ENCODE measurements at regions not wholly inside any gene's neighbourhood (a gene's known extent, or its start where the extent isn't known, plus 50 kb on each side); places are given as distances from the start of the nearest gene placed in this dataset.

DNA sequence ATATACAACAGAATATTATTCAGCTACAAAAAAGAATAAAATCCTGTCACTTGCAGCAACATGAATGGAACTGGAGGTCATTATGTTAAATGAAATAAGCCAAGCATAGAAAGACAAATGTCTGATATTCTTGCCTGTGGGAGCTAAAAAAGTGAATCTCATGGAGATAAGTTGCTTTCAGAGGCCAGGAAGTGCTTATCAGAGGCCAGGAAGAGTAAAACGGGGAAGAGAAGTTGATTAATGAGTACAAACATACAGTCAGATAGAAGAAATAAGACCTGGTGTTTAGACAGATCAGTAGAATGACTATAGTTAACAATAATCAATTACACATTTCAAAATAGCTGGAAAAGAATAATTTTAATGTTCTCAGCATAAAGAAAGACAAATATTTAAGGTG, 54.4 kb upstream of the CPHXL start:
- H3K27ac Mint-ChIP-seq = no peak overlapping the region
- H3K27me3 Mint-ChIP-seq = peaks cover 79% of the 10 kb centered on the region
- no peaks in the 10 kb centered on the region for H3K4me1 Mint-ChIP-seq
- H3K9me3 Mint-ChIP-seq = no peaks in the 10 kb centered on the region
- DNase-seq (no peak), ATAC-seq (no peak)
- H3K4me3 Mint-ChIP-seq = no peak overlapping the region

DNA sequence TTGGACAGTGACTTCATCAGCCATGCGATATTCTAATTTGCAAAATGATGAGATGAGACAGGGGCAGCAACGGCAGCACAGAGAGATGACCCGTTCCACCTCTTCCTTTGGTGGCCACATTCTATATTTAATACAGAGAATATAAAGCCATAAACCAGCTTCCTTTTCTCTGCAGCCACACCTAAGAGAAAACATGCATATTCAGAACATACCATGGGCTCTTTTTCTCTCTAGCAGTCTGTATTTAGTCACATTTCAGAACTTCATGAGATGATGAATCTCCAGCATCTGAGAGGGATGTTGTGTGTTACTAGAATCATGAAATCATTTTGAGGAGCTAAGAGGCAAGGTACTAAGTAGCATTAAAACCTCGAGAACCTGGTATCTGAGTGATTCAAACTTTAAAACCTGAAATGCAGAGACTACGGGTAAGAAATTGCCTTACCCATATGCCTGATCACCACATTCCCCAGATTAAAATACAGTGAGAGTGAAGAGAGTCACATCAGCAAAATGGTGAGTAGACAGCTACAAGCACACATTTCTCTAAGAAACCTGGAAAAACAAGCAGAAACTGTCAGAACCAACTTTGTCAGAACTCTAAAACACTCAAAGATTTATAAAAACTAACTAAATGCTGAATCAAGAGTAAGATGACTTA, 55.5 kb upstream of the CPHXL start:
- DNase-seq (no peak), ATAC-seq (no peak)
- H3K27ac Mint-ChIP-seq = no peak overlapping the region
- no peaks in the 10 kb centered on the region for H3K4me1 Mint-ChIP-seq
- peaks cover 72% of the 10 kb centered on the region for H3K27me3 Mint-ChIP-seq
- H3K4me3 Mint-ChIP-seq = no peak overlapping the region
- H3K9me3 Mint-ChIP-seq = no peaks in the 10 kb centered on the region

DNA sequence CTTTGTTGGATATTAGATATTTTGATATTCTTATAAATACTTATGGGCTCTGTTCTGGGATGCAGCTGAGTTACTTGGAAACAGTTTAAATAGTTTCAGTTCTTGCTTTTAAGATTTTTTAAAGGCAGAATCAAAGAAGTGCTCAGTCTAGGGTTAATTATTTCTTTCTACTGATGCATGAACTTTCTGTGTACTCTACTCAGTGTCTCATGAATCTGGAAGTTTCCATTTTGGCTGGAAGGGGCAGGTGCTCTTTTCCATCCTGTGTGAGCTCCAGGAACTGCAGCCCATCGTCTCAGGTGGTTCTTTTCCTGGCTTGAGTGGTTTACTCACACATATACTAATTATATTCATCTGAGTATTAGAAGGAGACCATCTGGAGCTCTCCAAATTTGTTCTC, 61.1 kb upstream of the CPHXL start:
- peaks cover 28% of the 10 kb centered on the region for H3K27me3 Mint-ChIP-seq
- H3K27ac Mint-ChIP-seq = no peak overlapping the region
- H3K4me3 Mint-ChIP-seq = no peak overlapping the region
- H3K9me3 Mint-ChIP-seq = no peaks in the 10 kb centered on the region
- no peak for ATAC-seq
- DNase-seq = no peak
- no peaks in the 10 kb centered on the region for H3K4me1 Mint-ChIP-seq

DNA sequence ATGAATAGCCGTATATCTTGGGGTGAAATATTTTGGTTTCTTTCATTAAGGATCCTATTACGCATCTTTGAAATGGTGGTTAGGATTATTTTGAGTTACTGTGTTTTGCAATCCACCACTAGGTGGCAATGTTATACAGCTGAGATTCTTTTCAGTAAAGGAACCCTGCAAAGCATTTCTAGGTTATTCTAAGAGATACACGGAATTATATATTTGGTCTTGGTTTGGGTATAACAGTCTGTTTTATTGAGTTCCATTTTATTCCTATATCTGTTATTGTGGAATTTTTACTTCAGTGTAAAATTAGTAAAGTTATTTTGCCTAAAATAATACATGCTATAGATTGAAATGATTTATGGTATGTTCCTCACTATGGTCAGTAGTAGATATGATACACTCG, 62.9 kb upstream of the CPHXL start:
- Mint-ChIP-seq H3K9me3 (no peaks in the 10 kb centered on the region), H3K27me3 (peaks cover 14% of the 10 kb centered on the region), H3K27ac (no peak overlapping the region), H3K4me1 (no peaks in the 10 kb centered on the region), H3K4me3 (no peak overlapping the region)
- peak; percentile 60 for ATAC-seq
- DNase-seq = peak in 1 of 2 donors; percentile 8

DNA sequence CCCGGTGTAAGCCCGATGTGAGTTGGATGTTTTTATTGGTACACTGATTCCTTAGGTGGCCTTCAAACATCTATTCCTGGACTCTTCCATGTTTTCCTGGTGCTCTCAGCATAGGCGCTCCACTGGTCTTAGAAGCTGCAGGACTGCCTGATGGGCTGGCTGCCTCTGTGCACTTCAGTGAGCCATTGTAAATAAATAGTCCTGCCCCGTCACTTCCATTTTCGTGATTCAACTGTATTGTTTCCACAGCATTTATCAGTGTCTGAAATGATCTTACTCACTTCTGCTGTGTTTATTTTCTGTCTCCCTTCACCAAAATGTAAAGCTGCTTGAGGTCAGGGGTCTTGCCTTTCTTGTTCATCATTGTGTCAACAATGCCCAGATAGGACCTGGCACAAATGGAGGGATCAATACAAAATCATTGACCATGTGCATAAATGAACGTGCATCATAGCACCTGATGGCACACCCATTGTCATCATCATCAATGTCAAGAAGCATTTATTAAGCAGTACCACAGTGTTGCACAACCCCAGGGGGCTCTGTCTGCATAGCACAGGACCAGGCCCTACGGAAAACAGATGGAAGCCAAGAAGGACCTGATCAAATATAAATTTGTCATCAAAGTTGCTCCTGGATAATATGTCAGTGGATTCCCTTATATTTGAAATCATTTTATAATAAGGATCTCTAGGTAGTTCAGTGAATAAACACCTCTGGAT, 66.6 kb upstream of the CPHXL start:
- H3K27me3 Mint-ChIP-seq = peaks cover 23% of the 10 kb centered on the region
- ATAC-seq (no peak), DNase-seq (no peak)
- H3K27ac Mint-ChIP-seq = no peak overlapping the region
- no peak overlapping the region for H3K4me3 Mint-ChIP-seq
- H3K4me1 Mint-ChIP-seq = no peaks in the 10 kb centered on the region
- no peaks in the 10 kb centered on the region for H3K9me3 Mint-ChIP-seq

DNA sequence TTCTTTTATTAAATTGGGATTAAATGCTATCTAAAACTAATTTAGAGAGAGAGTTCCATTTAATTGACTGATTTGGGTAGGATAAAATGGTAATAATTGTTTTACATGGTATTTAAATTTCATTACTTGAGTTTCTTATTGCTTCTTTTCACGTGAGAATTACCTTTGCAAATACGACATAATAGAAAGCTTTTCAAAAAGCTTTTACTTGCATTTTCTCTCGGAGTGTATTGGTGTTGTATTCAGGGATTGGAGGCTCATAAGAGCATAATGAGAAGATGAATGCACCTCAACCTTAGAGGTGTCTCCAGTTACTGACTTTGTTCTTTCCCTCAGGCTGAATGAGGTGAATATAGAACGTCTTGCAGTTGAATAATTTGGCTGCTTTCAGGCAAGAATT, 67.4 kb upstream of the CPHXL start:
- no peak overlapping the region for H3K27ac Mint-ChIP-seq
- no peaks in the 10 kb centered on the region for H3K4me1 Mint-ChIP-seq
- ATAC-seq = no peak
- no peak for DNase-seq
- peaks cover 28% of the 10 kb centered on the region for H3K27me3 Mint-ChIP-seq
- no peaks in the 10 kb centered on the region for H3K9me3 Mint-ChIP-seq
- no peak overlapping the region for H3K4me3 Mint-ChIP-seq

DNA sequence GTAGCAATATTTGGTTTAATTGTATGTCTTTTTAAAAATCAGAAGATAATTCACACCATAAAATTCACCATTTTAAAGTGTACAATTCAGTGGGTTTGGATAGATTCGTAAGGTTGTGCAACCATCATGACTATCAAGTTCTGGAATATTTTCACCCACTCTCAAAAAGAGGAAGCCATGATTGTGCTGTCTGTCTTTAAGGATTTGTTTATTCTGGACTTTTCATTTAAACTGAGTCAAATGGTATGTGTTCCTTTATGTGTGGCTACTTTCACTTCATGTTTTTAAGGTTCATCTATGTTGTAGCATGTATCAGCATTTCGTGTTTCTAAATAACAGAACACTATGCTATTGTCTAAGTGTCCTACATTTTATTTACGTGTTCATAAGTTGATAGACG, 68.1 kb upstream of the CPHXL start:
- no peaks in the 10 kb centered on the region for H3K9me3 Mint-ChIP-seq
- H3K27me3 Mint-ChIP-seq = peaks cover 35% of the 10 kb centered on the region
- ATAC-seq = no peak
- H3K4me3 Mint-ChIP-seq = no peak overlapping the region
- no peaks in the 10 kb centered on the region for H3K4me1 Mint-ChIP-seq
- DNase-seq = no peak
- no peak overlapping the region for H3K27ac Mint-ChIP-seq

DNA sequence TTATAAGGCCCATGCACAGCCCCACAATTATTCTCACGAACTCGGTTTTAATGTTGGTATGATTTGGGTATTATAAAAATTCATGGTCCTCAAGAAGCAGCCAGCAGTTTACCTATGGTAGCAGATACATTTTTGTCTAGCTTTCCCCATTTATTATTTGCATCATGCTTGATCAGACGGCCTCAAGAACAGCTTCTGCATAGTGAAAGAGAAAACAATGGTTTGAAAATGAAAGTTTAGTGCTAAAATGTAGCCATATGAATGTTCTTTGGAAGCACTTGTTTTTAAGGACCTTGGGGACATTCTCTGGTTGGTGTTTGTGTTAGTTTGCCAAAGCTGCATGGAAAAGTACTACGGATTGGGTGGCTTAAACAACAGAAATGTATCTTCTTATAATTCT, 72.4 kb upstream of the CPHXL start:
- no peak for DNase-seq
- Mint-ChIP-seq H3K9me3 (no peaks in the 10 kb centered on the region), H3K27ac (no peak overlapping the region), H3K4me1 (no peaks in the 10 kb centered on the region), H3K4me3 (no peak overlapping the region), H3K27me3 (peaks cover 42% of the 10 kb centered on the region)
- ATAC-seq = no peak

DNA sequence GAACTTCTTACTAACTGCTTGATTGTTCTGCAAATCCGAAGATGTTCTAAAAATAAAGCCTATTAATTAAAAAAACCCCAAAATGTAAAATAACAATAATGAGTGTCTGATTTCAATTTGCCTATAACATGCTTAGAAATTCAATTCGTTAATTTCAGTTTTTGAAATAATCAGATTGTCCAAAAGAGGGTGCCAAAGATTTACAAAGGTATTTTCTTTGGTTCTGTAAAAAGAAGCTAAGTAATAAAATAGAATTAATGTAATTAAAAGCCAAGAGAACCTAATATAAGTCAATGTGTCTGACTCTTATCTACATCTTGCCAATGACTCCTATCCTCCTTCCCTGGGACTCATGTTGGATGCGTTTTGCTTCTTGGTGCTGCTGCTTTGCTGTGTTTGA, 75.0 kb upstream of the CPHXL start:
- Mint-ChIP-seq H3K27ac (no peak overlapping the region), H3K4me1 (no peaks in the 10 kb centered on the region), H3K9me3 (no peaks in the 10 kb centered on the region), H3K27me3 (peaks cover 35% of the 10 kb centered on the region), H3K4me3 (no peak overlapping the region)
- ATAC-seq = no peak
- DNase-seq = no peak

DNA sequence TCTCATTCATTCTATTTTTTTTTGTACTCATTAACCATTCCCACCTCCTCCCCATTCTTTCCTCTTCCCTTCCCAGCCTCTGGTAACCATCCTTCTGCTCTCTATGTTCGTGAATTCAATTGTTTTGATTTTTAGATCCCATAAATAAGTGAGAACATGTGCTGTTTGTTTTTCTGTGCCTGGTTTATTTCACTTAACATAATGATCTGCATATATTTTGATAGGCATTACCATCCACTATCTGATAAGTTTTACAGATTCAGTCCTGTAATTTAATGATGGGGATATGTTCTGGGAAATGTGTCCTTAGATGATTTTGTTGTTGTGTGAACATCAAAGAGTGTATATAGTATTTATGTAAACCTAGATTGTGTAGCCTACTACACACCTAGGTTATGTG, 77.5 kb upstream of the CPHXL start:
- Mint-ChIP-seq H3K27ac (no peak overlapping the region), H3K27me3 (peaks cover 20% of the 10 kb centered on the region), H3K4me3 (no peak overlapping the region), H3K9me3 (no peaks in the 10 kb centered on the region), H3K4me1 (no peaks in the 10 kb centered on the region)
- ATAC-seq = no peak
- no peak for DNase-seq

DNA sequence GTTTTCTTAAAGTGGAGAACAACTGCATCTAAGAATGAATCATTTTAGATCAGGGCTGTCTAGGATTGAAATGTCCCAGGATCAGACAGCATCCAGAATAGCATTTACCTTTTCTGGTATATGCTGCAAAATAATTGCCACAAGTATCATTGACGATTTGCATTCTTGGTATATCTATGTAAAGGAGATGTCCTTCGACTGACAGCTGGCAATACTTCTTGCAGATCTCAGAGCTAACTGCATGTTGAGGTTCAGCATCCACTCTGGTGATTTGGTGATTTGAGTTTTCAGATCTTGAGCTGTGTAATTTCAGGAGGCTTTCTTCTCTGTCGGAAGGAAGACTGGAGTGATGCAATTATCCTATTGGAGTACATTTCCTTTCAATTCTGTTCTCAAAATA, 78.1 kb upstream of the CPHXL start:
- no peaks in the 10 kb centered on the region for H3K9me3 Mint-ChIP-seq

DNA sequence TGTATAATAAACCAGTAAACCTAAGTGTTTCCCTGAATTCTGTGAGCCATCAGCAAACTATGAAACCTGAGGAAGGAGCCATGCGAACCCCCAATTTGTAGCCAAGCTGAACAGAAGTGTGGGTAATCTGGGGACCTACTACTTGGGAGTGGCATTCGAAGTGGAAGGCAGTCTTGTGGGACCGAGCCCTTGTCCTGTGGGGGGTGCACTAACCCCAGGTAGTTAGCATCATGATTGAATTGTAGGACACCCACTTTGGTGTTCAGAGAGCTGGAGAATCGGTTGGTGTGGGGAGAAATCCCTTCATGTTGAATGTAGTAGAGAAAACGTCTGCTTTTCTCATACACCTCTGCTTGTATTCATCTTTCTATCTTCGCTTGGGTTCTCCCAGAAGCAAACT, 79.7 kb upstream of the CPHXL start:
- DNase-seq (no peak), ATAC-seq (no peak)
- no peaks in the 10 kb centered on the region for H3K9me3 Mint-ChIP-seq
- no peaks in the 10 kb centered on the region for H3K4me1 Mint-ChIP-seq
- peaks cover 16% of the 10 kb centered on the region for H3K27me3 Mint-ChIP-seq
- H3K27ac Mint-ChIP-seq = no peak overlapping the region
- no peak overlapping the region for H3K4me3 Mint-ChIP-seq

More for the DNA sequence above, 78.1 kb upstream of the CPHXL start:
- Mint-ChIP-seq H3K27me3 (peaks cover 14% of the 10 kb centered on the region), H3K4me3 (no peak overlapping the region), H3K4me1 (no peaks in the 10 kb centered on the region), H3K27ac (no peak overlapping the region)
- ATAC-seq (no peak), DNase-seq (no peak)

DNA sequence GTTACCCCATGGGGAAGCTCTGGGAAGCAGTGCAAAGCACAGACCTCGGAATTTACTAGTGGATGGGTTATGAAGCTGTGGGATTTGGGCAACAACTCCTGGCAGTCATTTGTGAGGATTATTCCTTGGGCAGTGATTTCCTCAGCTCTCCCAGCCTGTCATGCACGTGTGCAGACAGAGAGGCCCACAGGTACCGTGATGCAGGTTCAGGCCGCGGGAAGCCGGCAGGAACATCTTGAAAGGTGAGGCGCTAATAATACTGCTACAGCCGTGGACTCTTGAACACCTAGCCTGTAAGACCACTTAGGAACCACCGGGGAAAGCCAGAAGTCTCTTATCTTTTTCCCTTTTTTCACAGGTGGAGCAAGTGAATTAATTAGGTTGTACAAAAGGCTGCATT, 80.2 kb upstream of the CPHXL start:
- Mint-ChIP-seq H3K27me3 (peaks cover 14% of the 10 kb centered on the region), H3K4me3 (no peak overlapping the region), H3K9me3 (no peaks in the 10 kb centered on the region), H3K4me1 (no peaks in the 10 kb centered on the region), H3K27ac (no peak overlapping the region)
- no peak for DNase-seq
- no peak for ATAC-seq

DNA sequence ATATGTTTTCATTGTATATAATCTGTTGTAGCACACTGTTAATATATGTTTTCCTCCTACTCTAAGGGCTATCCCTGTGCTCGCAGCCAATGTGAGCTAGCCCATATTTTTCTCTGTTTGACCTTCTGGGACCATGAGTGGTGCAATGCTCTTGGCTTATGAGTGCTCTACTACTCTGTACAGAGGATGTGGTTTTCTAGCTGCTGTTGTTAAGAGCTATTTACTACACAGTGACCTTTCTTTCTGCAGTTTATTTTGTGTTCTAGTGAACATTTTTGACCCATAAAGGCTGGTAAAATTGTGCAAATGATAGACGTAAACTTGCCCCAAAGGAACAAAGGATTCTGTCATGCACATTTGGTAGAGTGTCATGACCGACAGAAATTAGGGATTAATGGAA, 84.1 kb upstream of the CPHXL start:
- Mint-ChIP-seq H3K27me3 (peaks cover 26% of the 10 kb centered on the region), H3K27ac (no peak overlapping the region), H3K4me3 (no peak overlapping the region), H3K9me3 (no peaks in the 10 kb centered on the region), H3K4me1 (no peaks in the 10 kb centered on the region)
- ATAC-seq = no peak
- no peak for DNase-seq

DNA sequence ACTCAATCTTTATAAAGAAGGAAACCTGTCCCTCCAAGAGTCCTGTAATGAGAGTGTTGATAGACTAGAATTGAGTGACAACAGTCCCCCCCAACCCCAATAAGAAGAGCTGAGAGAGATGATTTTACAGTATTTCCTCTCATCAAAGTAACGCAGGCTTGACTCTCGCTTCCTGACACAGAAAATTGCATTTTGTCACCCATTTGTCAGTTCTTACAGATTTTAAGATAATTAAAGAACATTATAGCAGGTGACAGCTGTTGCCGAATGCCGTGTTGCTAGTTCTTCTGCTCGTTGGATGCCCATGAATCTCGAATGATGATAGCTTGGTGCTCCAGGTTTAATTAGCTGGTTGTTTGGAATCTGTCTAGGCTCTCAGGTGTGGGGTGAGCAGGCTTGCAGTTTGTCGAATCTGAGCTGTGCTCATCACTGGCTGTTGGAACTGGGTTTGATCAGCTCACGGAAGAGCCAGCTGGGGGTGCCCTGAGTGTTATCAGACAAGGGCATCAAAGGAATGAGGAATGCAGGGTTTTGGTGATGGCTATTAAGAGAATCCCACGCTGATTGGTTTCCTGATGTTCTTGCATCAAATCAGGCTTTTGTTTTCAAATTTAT, 84.8 kb upstream of the CPHXL start:
- Mint-ChIP-seq H3K27me3 (peaks cover 26% of the 10 kb centered on the region), H3K4me1 (no peaks in the 10 kb centered on the region), H3K4me3 (no peak overlapping the region), H3K9me3 (no peaks in the 10 kb centered on the region), H3K27ac (no peak overlapping the region)
- DNase-seq (no peak), ATAC-seq (no peak)

DNA sequence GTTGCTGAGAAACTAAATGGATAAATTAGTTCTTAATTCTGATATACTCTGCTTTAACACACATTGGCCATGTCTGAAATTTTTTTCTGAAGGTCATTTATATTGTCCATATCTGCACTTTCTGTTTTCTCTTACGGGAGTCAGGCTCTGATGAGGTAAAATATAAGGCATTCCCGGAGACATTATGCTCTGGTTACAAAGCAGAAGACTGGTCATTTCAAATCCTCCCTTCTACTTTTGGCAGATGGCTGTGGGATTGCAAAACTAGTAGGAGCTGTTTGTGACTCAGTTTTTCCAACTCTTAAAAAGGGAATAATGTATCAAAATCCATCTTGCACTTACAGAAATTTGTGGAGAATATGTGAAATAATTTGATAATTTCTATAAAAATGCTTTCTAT, 92.2 kb upstream of the CPHXL start:
- Mint-ChIP-seq H3K4me1 (no peaks in the 10 kb centered on the region), H3K9me3 (no peaks in the 10 kb centered on the region), H3K27ac (no peak overlapping the region), H3K27me3 (peaks cover 23% of the 10 kb centered on the region), H3K4me3 (no peak overlapping the region)
- no peak for DNase-seq
- no peak for ATAC-seq
